NOMO-1 (cell line): ENCODE measurements at regions not wholly inside any gene's neighbourhood (a gene's known extent, or its start where the extent isn't known, plus 50 kb on each side); places are given as distances from the start of the nearest gene placed in this dataset.
A peak's percentile ranks its signal among the peaks of the same experiment; 100 is the strongest.

Experiments
- DNase-seq, 2 experiments: peaks; one replicate each; lab custom pipeline; 2025; ENCODE audit not compliant: unreplicated experiment in 2 of 2; lab: John Stamatoyannopoulos, UW

DNA sequence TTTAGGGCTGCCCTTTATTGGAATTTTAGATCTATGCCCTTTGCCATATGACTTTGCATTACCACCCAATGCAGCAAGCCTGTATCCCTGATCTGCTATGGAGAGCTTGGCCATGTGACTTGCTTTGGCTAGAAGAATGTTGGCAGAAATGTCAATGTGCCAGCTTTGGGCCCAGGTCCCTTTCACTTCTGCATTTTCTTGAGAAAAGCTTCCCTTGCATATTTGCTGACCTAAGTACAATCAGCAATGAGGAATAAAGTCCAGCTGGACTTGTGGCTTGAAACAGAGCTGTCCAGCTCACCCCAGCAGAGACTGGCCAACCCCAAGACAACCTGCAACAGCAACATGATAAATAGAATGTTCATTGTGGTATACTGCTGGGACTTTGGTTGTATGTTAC, 135.9 kb downstream of the PAH start:
- peak; percentile 35 to 49 for DNase-seq

DNA sequence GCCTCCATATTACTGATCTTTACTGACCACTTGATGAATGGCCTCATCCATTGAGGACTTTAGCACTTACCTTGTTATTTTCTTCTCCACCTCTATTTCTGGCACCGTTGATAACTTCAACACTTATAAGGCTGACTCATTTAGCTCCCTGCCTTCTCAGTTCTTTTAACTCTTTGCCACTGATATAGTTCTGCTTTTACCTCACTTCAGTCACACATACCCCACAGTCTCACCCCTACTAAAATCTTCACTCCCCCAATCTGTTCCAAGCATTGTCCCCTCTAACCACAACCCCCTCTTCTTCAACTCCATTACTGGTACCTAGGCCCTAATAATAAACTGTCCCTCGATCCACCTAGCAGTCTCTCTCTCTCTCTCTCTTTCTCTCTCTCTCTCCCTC, 141.0 kb downstream of the PAH start:
- no peak for DNase-seq

DNA sequence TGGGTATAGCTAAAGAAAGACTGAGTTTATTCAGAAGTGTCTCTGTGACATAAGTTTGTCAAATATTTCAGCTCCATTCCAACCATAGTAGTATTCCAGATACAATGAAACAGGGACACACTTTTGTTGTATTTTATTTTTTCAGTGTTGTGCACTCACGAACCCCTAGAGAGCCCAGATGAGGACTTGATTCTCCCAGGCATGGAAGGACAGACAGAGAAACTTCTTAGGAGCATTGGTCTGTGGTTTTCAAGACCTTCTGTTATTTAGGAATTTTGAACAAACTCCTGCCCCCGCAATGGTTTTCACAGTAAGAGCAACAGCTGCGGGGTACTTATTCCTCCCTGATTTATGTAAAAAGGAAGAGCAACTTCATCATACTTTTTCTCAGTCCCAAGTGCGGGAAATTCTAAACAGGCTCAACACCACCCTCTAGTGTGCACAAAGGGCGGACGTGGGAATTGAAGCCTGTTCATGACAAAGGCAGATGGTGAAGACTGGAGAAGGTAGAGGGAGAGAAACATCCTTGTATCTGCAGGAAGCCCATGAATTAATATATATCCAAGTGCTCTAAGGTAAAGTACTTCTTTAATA, 147.6 kb downstream of the PAH start:
- DNase-seq = peak; percentile 24 to 73

DNA sequence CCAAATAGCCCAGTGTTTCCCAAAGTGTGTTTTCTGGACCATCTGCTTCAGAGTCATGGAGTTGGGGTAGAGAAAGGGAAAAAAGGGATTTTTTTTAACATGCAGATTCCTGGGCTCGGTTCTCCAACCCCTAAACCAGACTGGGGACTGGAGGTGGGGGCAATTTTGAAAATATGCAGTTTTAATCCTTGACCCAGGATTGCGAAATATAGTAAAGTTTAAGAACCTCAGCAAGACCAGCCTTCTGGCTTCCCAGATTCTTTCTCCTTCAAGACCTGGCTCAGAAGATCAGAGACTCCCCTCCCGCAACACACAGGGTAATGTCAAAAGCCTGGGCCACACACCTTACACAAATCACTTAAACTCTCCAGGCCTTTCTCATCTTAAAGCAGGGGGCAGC, 150.1 kb downstream of the PAH start:
- no peak for DNase-seq

DNA sequence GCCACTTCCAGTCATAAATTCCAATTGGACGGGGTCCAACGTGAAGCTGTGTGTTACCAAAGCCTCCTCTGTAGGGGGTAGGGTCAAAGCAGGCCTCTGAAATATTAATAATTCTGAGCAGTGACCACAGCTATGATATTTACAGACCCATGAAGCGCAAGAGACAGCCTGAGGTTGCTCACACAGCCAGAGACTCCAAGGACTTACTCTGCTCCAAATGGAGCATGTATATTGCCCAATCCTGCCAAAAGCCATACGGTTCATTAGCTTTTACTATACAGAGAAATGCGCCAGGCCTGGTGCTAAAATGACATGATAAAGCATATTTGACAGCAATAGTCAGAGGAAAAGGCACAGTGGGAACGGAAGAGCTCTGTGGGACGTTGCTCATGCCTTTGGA, 151.3 kb downstream of the PAH start:
- no peak for DNase-seq

DNA sequence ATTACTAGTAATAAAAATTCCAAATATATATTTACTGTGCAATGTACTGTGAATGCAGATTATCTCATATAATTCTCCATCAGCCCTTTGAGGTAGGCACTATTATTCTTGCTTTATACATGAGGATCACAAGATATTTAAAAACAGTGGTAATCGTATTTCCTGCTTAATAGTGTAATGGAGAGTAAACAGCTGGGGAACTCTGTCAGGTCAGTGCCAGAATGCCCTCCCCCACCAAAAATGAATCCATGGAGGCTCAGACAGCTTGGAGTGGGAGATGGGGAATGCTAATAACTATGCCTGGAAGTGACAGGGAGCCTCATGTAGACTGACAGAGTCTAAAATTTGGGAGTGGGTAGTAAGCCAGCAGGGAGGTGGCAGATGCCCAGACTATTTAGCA, 153.6 kb downstream of the PAH start:
- no peak for DNase-seq

DNA sequence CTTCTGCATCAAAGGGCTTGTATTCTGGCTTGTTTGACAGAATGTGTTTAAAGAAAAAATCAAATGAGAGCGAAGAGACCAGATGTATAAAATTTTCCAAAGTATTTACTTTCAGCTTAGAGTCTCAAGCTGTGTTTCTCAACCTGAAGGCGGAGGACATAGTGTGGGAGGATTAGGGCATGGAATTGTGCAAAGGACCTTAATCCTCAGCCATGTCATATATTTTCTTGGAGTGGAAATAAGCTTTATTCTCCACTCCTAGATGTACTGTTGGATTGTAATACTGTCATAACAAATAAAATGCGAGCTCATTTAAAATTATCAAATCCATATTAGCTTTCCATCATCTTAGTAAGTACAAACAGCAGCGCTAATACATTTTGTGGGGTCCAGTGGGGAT, 154.0 kb downstream of the PAH start:
- DNase-seq = no peak

DNA sequence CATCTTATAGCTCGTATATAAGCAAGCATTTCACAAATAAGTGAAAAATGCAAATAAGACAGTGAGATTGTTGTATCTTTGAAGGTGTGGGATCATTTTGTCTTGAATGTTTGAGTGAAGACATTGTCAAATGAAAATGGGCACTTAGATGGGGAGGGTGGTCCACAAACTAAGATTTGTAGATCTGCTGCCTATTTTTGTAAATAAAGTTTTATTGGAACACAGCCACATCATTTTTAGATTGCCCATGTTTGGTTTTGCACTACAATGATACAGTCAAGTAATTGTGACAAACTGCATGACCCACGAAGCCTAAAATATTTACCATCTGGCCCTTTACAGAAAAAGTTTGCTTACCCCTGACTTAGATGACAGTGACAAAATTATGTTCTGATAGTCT, 156.7 kb downstream of the PAH start:
- DNase-seq = no peak

DNA sequence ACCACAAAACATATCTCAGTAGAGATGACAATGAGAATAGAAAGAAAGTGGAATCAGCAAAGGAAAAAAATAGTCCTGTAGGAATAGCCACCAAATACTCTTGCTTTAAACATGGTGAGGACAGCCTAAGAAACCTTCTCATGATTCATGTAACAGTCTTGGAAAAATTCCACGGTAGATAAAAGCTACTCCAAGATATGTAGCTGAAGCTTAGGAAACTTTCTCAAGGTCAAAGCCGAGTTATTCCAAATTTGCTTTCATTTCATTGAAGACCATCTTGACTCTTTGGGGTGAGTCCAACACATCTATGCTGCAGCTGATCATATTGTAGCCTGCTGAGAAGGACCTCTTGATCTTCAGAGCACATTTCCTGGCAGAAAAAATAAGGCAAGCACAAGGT, 157.6 kb downstream of the PAH start:
- no peak for DNase-seq

DNA sequence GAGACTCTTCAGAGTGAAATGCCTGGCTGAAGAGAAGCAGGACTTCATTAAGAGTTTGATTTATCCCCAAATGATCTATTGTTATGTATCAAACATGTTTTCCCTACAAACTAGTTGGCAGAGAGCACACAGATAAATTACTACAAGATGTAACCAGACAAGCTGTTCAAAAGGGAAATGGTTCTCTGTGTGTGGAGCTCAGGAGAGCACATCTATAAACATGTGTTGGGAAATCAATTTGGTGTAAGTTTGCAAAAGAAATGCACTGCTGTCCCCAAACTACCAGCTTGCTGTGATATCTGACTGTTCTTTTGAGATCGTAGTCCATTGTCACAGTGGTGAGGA, 159.2 kb downstream of the PAH start:
- DNase-seq = no peak

DNA sequence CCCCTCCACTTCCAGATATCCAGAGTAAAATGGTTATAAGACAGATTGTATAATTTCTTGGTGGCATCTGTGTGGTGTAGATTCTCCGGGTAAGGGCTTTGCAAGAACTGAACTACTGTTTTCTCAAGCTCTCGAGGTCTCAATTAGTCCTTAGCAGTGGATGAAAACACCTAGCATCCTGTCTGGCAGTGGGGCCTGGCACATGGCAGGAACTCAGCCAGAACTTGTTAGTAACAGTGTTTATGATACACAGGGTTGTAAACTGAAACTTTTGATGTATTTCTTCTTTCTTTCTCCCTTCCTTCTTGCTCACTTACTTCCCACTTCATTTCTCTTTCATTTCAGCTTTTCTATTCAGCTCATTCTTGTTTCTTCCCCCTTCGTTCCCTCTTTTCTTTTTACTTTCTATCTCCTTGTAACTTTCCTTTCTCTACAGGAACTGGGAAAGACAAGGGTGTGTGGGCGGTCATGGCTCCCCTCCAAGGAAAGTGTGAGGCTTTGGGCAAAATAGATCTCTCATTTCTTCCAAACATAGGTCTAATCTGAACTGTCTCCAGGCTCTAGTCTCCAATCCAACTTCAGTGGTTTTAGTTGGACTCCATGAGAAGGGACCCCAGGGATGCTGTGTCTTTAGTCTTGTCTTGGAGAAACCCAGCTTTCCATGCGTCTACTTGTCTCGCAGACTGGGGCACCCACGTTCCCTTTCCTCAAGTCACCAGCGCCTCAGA, 159.7 kb downstream of the PAH start:
- DNase-seq = no peak

DNA sequence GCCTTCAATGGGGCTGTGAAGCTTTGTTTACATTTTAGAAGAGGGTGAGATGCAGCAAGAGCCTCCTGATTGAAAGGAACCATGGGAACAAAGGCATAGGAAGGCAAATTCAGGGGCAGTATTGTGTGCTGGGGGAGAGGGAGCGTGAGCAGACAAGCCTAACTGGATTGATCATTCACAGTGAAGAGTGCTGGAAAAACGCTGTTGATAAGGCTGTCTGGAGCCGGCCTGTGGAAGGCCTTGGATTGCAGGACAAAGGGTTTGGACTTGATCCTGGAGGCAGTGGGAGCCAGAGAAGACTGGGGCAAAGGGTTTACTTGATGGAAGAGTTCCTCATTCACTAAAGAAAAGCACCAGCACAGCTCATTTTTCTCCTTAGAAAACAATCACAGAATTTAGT, 160.5 kb downstream of the PAH start:
- no peak for DNase-seq

DNA sequence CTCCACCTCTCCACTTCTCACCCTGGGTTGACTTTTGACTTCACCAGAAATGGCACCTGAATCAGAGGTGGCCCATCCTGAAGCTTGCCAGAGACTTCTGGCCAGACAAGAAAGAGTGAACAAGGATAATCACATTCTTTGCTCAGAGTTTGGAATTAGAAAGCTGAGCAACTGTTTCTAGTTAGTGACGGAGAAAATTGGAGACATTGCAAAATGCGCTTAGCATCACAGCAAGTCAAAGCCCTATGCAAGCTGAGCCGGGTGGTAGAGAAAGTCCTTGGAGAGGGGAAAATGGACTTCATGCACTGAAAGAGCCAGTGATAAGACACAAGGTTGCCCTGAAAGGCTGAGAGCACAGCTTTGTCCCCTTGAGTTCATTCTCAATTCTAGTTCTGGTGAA, 161.8 kb downstream of the PAH start:
- no peak for DNase-seq

DNA sequence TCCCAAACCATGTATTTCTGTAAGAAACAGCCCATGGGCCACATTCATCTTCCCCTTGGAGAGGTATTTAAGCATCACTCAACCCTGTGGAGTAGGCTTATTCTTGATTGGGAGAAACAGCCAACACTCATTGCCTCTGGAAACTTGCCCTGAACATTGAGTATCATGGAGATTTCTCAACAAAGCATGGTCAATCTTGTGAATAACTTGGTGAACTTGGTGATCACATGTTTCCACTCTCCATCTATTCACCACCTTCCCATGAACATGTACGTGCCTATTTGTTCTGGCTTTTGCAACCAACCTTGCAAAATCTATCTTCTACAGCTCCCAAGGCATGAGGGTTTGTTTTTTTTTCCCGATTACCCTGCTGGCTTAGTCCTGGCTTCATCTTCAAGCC, 163.2 kb downstream of the PAH start:
- DNase-seq = no peak

DNA sequence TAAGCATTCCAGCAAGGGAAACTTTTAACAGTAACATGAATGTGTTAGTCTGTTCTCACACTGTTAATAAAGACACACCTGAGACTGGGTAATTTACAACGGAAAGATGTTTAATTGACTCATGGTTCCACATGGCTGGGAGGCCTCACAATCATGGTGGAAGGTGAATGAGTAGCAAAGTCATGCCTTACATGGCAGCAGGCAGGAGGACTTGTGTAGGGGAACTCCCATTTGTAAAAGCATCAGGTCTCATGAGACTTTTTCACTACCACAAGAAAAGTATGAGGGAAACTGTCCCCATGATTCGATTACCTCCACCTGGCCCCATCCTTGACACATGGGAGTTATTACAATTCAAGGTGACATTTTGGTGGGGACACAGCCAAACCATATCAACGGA, 168.3 kb downstream of the PAH start:
- no peak for DNase-seq

DNA sequence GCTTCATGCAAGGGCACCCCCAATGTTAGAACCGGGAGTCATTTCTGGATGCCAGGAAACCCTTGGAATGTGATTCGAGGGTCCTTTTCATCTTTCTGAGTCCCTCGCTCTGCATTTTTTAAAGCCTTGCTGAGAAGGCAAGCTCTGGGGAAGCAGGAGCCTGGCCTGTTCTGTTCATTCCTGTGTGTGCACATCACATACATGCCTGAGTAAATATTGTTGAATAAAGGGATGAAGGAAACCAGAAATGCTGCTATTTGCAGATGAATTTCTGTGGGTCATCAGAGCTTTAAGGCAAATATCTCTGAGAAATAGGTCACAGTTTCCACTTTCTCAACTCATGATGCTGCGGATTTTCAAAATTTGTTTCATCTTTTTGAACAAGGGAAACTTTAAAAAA, 170.1 kb downstream of the PAH start:
- no peak for DNase-seq

DNA sequence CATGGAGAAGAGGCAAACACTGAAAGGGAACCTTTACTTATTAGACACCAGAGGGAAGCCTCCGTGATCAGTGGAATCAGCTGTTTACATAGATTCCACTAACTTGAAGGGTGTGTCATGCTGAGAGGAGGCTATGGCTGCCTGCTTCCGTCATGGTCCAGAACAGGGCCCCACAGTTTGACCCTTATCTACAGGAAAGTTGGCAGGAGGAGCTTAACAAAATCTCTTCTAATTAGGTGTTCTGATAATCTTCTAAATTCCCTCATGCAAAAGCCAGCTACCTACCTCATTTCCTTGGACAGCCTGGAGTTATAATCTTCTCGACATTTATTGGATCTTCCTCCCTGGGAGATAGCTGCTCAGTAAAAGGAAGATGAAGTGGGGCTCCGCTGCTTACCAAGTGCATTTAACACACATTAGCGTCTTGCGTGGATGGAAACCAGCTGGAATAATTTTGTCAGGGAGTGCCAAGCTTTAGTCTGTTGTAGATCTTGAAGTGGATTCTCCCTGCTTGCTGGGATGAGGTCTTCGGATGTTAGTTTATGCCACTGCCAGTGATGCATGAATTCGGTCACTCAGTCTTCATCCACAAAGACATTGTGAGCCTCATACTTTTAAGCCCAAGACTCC, 171.0 kb downstream of the PAH start:
- DNase-seq = no peak

DNA sequence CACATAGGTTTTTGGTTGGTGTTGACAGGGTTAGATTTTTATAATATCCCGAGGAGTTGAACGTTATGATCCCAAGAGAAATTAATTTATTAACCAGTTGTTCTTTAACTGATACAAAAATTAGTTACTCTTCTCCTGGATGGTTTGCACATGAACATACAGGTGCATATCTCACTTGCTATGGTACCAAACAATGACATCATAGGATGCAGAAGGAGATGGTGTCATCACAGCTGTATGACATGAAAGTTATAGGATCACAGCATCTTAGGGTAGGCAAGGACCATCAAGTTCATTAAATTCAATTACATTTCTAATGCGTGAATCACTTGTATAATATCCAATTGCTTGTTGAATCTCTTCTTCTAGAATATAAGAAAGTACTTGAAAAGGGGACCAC, 175.8 kb downstream of the PAH start:
- no peak for DNase-seq

DNA sequence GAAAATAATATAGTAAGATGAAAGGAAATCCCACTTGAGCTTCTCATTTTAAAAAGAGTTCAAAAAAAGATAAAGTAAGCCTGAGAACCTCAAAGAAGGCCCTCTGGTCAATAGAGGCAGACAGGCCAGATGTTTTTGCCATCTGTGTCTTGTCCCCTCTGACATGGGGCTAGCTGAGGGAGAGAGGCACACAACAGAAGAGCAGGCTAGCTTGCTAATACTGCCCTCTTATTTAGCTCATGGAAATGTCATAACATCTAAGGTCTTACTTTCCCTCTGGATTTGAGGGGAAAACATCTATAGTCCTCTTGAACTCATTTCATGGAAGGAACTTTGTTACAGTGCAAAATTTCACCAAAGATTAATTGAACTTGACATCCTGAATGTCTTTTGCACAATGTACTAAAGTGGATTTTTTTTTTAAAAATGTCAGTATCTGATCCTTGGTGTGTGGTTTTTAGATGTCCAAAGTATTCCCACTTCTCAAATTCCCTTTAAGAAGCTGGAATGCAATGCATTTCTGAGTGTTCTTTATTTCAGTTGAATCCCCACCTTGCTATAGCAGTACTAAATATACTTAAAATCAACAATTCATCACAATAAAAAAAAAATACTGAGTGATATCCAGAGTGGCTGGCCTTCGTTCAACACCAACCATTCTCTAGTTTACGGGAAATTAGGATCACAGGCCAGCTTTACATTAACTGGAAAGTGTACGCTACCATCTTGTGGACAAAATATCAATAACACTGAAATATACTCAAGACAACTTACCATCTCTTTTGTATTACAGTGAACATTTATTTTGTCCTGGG, 176.7 kb downstream of the PAH start:
- peak in 1 of 2 experiments; percentile 14 for DNase-seq

DNA sequence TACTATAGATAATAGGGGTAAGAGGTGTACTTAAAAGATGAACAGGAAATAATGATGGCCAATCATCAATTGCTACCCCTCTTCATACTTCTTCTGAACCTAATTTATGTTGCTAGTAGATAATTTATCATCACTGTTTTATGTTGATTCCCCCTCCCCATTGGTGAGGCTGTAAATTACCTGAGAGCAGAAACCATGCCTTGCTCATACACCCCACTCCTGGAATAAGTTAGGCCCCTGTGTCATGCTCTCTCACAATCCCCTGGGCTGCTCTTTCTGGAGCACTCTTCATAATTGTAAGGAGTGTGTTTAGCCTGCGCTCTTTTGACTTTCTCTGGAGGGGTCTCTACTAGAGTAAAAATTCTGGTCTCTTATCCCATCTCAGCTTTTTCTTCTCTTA, 180.7 kb downstream of the PAH start:
- DNase-seq = no peak

DNA sequence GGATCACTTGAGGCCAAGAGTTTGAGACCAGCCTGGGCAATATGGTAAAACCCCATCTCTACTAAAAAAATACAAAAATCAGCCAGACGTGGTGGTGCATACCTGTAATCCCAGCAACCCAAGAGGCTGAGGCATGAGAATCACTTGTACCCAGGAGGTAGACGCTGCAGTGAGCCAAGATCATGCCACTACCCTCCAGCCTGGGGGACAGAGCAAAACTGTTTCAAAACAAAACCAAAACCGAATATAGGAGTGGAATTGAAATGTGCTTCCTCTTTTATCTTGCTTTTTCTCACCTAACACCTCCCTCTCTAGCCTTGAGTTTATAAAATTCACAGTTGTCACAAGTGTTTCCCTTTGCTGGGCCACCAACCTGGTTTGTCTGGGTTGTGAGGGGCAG, 181.9 kb downstream of the PAH start:
- DNase-seq = peak; percentile 43 to 67

DNA sequence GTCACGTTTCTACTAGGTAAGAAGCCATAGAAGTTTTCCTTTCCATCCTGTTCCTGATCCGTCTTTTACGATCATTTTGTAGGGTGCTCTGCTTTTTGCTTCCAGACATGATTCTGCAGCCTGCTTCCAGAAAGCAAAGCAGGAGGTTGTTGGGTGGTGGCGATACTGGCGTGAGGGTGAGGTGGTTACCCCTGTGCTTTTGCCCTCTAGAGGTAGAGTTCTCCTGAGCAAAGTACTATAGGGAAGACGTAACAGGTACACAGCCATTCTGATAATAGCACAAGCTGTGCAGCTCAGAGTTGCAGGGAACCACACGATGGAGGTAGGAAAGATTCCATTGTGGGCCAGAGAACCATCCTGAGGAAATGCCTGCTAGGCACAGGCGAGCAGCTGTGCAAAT, 186.0 kb downstream of the PAH start:
- DNase-seq = no peak
